Posterior cingulate gyrus (tissue), 11 donors: ENCODE measurements at regions not wholly inside any gene's neighbourhood (a gene's known extent, or its start where the extent isn't known, plus 50 kb on each side); places are given as distances from the start of the nearest gene placed in this dataset.
"Not testable (repeated sequence)": the region's sequence is repeated elsewhere in the genome, so short reads cannot be mapped to it uniquely, and the experiment has no call there.

Experiments
- DNase-seq, 10 donors: peaks; one replicate each; pipeline versions ENCODE4 v3.0.0 to v3.0.0-alpha.2; 2020 to 2021; ENCODE audit warnings: mixed read lengths in 3 of 10
- intact Hi-C: fragments of 100-400 bp; cut with DNase I; formaldehyde crosslinking; loops from one replicate; pipeline ENCODE4 v1.15.1; 2023

DNA sequence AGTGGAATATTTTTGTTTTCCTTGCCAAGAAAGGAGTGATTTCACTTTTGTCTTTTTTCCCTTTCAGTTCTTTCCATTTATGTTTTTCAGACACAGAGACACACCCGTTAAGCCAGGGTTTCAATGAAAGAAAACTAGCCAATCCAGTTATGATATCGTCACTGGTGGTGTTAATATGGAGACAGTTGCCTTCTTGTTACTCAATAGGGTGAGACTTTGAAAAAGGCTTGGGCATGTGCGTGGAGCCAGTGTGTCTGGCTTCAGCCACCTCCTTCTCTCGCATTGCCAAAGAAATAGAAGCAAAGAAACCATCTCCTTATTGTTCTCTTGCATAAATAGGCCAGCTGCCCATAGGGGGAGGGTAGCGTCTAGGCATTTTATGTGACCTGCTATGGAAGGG lies 84.1 kb upstream of the DLX6 start:
- DNase-seq = no peak
- intact Hi-C loops = no loop called here

DNA sequence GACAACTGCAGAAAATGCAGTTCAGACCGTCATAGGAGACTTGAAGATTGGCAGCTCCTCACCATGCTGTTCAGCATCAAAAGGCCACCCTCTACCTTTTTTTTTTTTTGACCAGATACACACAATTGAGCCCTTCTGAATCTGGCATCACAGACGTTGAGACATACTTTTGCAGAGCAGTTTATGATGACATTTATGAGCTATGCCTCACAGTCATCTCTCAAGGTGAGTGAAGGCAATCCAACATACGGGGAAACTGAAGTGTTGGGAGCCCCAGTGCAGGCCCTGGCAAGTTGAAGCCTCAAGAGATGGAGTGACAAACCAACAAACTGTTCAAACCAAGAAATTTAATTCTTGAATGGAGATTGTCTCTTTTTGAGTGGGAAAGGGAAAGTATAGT lies 83.6 kb upstream of the DLX6 start:
- intact Hi-C loops = no loop called here
- DNase-seq = no peak

DNA sequence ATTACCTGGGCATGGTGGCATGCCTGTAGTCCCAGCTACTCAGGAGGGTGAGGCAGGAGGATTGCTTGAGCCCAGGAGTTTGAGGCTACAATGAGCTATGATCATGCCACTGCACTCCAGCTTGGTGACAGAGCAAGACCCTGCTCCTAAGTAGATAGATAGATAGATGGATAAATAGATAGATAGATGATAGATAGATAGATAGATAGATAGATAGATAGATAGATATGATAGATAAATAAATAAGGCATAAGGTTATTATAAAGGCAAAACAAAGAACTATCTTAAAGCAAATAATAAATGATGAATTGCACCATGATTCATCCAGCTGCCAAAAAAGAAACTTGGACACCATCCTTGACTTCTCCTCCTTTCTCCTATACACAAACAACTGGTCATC lies 82.0 kb upstream of the DLX6 start:
- intact Hi-C loops = not testable (repeated sequence)

DNA sequence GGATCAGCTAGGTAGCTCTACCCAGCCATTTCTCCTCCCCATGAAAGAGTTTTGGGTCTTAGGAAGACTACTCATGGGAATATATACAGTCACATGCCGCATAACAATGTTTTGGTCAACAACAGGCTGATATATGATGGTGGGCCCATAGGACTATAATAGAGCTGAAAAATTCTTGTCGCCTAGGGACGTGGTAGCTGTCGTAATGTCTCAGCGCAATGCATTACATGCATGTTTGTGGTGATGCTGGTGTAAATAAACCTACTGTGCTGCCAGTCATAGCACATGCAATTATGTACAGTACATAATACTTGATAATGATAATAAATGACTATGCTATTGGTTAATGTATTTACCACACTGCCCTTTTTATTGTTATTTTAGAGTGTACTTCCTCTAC lies 78.2 kb upstream of the DLX6 start:
- no peak for DNase-seq
- intact Hi-C loops = no loop called here

More for the DNA sequence above, 82.0 kb upstream of the DLX6 start:
- DNase-seq = not testable (repeated sequence)

DNA sequence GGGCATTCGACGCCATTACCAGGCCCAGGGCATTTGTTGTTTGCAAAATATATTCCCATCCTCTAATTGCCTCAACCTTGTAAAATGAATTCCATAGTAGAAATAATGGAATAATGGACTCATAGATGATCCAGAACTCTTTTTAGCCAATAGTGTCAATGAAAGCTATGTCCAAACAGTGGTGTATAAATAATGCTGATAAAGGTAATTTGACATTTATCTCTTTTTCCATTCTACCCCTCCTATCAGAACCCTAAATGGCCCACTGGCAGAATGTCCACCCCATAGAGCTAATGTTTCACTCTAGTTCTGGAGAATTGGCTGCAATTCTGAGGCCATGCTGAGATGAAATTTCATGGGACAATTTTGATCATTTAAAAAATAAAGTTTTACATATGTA lies 76.4 kb upstream of the DLX6 start:
- intact Hi-C loops = no loop called here

DNA sequence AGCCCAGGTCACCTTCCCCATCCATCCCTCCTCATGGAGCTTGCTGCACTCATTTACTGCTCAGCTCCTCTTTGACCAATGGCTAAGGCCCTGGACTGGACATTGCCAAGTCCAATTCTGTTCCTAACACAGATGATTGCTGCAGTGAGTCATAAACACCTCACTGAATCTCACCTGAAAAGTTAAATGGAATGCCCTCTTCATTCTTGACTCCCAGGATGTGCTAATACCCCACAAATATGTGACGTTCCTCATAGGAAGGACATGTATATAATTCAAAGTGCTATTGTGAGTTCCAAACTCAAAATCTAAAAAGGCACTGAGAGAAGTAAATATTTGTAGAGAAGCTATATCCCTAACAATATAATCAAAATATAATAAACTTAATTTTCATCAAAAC lies 73.5 kb upstream of the DLX6 start:
- DNase-seq = no peak
- intact Hi-C loops = no loop called here

More for the DNA sequence above, 76.4 kb upstream of the DLX6 start:
- no peak for DNase-seq

DNA sequence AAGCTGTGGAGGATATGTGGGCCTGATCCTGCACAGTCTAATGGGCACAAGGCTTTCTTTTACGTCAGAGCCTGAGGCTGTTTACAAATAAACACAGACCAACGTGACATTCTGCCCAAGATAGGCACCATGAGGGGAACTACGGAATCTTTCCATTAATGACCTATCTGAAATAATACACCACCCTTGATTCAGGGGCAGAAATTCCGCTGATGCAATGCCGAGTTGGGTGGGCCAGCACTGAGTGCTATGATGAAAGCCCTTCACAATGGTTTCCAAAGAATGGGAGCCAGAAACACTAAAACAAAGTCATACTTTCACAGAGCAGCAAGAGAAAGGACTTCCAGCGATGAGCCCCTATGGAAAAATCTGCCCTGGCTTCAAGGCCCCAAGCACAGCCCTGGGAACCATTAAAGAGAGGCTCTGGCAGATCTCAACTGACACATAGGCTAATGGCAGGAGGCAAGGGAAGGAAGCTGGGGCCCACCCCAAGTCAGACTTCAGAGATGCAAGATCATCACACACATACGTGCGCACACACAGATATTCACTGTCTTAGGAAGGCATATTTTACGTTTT lies 72.2 kb upstream of the DLX6 start:
- peak in 1 of 10 donors; percentile 40 for DNase-seq
- intact Hi-C loops = no loop called here

DNA sequence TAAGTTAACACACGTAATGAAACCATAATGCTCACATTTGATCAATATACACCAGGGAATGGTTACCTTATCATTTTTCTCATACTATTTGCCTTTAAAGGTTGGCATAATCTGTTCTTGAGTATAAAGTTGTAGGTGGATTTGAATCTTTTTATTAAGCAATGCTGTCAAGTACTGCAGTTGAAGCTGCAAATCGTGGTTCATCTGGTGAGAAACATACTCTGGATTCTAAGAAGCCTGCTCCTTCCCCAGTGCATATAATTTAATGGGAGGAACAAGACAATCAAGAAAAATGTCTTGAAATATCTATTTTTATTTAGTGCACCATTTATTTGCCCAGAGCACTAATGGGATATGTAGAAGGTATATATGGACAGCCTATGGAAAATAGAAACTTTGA lies 68.7 kb upstream of the DLX6 start:
- DNase-seq = no peak
- intact Hi-C loops = no loop called here

DNA sequence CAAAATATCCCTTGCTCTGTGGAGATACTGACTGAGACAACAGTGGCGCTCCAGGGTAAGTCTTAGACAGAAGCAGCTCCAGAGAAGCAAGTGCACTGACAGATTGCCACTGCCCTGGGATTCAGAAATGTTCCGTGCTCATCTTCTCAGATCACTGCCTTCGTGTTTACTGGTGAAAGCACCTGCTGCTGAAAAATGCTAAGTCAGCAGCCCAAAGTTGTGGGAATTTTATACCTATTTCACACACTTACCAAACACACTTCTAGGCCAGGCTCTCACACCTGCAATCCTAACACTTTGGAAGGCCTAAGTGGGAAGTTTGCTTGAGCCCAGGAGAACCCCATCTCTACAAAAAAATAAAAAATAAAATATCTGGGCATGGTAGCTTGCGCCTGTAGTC lies 63.2 kb upstream of the DLX6 start:
- no peak for DNase-seq

DNA sequence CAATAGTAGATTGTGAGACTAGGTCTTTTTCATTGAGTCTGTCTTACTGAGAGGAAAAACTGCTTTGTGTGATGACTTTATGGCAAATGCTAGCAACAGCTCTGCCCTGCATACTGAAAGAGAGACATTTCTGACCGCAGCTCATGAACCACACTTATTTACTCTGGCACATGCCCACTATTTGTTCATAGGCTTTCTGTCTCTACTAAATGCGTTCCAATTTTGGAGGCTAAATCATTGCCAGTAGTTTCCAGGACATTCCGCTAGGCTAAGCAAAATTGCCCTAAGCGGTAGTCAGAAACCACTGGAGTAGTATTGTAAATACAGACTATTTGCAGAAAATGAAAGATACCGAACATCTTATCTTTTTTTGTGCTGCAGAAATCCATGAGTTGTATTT lies 55.6 kb upstream of the DLX6 start:
- DNase-seq = no peak
- intact Hi-C loops = no loop called here

More for the DNA sequence above, 63.2 kb upstream of the DLX6 start:
- intact Hi-C loops = no loop called here

DNA sequence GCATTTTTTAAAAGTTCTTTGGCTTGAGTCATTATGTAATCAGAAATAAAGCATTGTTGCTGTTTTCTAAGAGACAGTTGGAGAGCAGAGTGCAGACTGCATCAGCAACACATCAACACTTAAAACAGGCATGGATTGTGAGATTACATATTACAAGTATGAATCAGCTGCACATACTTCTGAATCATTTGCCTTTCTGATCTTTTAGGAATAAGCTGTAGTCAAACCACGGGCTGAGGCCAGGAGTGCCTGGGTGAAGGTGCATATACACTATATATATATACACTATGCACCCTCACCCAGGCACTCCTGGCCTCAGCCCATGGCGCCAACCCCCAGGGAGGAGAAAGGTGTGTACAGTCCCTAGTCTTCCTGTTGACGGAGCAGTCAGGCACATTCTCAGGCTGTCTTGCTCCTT lies 52.4 kb upstream of the DLX6 start:
- intact Hi-C loops = no loop called here
- DNase-seq = no peak

DNA sequence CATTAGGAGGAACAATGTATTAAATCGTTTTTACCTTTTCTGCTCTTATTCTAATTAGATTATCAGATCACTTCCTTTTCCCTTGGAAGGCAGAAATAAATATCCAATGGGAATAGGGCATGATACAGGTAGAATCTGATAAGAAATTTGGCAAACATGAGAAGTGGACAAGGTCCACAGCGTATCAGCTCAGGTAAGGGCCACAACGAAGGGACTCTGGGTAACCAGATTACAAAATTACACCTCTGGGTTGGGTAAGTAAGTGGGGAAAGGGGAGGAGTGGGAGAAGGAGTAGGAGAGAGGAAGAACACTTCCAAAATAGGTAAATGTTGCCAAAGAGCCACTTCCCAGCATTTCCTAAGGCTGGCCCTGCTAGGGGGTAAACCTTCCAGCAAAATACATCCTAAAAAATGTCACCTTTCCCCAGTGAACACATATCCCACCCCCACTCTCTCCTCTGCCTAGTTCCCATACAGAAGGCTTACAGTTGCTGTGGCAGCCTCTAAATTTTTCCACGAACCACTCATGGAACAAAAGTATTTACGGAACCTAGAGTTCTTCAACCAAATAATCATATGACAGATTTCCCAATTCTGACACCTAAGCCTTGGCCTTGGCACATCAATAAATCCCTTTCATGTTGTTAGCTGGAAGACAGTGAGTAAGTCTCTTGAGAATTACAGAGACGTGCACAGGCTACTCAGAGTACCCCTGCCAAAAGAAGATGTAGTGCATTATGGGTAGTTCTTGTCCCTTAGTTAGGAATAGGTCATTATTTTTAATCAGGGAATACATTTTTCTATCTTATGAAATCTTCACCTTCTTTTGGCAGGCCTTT lies 51.5 kb upstream of the DLX6 start:
- DNase-seq = no peak
- intact Hi-C loops = no loop called here
